Peyer's patch (tissue), 4 donors: ENCODE measurements at regions not wholly inside any gene's neighbourhood (a gene's known extent, or its start where the extent isn't known, plus 50 kb on each side); places are given as distances from the start of the nearest gene placed in this dataset.

Experiments
- CTCF ChIP-seq, 6 experiments: fragments of 450-650 bp in 4 of 6; fragments of 200-600 bp in 2 of 6; sonication (generic) in 1 of 6; IDR thresholded peaks; one replicate each; pipeline ENCODE4 v1.5.1; 2017 to 2019; ENCODE audit warnings: antibody characterized with exemption in 6 of 6, mild to moderate bottlenecking in 3 of 6, moderate library complexity in 1 of 6
- POLR2A ChIP-seq, 2 donors: fragments of 450-650 bp; IDR thresholded peaks; one replicate each; pipeline ENCODE4 v1.5.1; 2017; ENCODE audit warnings: antibody characterized with exemption in 2 of 2, mild to moderate bottlenecking in 2 of 2, moderate library complexity in 2 of 2

GRCh38 chr16:54679531-54679930, 251.1 kb upstream of the IRX5 start:
- TF ChIP-seq CTCF (IDR thresholded peaks at IDR 0.05) (no peak), POLR2A (IDR thresholded peaks at IDR 0.05) (no peak)
